Stimulated activated CD8-positive, alpha-beta memory T cell treated with anti-CD3 and anti-CD28 coated beads, Interleukin-12 subunit alpha, Interleukin-12 subunit beta, amount 100 ng/mL, for 24 hours (primary cell): ENCODE measurements at regions not wholly inside any gene's neighbourhood (a gene's known extent, or its start where the extent isn't known, plus 50 kb on each side); places are given as distances from the start of the nearest gene placed in this dataset.
"Not testable (repeated sequence)": the region's sequence is repeated elsewhere in the genome, so short reads cannot be mapped to it uniquely, and the experiment has no call there.

ENCODE experiments used
- DNase-seq: peaks from one replicate; pipeline ENCODE4 v3.0.0-alpha.2; 2020; ENCODE audit errors: extremely low read depth

DNA sequence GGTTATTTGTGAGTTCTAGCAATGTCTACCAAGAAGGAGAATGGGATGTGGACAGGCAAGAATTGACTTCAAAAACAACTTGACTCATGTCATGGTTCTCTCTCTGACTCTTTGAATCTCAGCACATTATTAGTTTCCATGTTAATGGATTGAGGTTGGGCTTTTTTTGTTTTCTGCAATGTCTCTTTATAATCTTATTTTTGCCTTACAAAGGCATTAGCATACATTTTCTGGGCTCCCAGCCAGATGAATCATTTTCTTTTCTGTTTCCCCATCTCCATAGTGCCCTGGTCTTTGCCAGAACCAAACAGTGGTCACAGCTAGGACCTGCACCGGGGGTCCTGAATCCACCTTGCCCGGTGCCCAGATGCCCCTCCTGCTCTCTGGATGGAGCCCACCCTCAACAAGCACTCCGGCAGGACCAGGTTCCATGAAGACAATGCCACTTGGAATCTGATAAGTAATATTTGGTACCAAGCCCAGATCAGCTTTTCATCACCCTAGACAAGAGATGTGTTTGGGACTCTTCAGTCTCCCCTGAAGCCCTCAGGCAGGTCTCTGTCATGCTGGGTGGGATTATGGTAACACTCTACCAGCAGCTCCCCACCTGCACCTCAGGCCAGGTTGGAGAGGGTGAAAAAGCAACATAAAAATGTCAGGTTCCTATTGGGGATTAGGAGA, 266.7 kb upstream of the SULF2 start:
- DNase-seq = no peak

DNA sequence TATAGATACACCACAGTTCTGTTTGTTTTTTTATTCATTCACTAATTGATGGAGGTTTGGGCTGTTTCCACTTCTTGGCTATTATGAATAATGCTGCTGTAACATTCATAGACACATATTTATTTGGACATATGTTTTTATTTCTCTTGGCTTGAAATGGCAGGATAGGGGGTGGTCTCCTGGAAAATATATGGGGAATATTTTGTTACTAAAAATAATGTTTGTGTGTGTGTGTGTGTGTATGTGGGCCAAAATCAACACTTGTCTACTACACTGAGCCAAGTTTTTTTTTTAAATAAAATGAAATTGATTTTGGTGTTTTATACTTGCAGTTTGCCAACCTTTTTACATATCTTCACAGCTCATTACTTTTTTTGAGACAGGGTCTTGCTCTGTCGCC, 264.4 kb upstream of the SULF2 start:
- no peak for DNase-seq

- DNase-seq = no peak
These were observed 263.9 kb upstream of the SULF2 start for GRCh38 chr20:48049171-48049570.

DNA sequence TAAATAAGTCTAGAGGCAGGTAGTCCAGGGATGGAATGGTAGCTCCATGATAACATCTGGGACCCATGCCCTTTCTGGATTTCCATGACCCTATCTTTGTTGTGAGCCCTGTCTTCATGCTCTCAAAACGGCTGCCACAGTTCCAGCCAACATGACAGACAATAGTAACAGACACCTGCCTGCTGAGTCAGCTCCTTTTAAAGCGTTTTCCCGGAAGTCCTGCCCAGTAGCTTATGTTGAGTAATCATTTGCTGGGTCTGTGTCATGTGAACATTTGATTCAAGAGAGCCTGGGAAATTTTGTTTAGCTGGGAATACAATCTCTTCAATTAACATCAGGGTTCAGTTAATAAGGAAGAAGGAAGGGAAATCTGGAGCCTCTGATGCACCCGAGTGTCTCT, 262.2 kb upstream of the SULF2 start:
- no peak for DNase-seq

- DNase-seq = no peak
These were observed 257.3 kb upstream of the SULF2 start for GRCh38 chr20:48042628-48043027.

- DNase-seq = no peak
These were observed 255.9 kb upstream of the SULF2 start for GRCh38 chr20:48041078-48041780.

GRCh38 chr20:48040491-48040890, 255.2 kb upstream of the SULF2 start:
- no peak for DNase-seq

DNA sequence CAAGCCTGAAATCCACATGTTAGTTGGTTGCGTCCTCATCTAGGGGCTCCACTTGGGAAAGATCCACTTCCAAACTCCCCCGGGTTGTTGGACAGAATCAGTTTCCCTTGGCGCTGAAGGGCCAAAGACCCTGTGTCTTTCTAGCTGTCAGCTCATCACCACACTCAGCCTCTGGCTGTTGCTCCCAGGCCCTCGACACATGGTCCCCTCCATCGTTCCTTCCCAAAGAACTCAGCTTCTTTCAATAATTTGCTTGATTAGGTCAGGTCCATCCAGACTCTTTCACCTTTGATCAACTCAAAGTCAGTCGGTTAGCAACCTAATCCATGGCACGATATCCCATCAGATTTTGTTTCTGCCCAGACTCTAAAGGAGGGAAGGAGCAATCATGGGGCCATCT, 254.8 kb upstream of the SULF2 start:
- no peak for DNase-seq

GRCh38 chr20:48039514-48039913, 254.2 kb upstream of the SULF2 start:
- no peak for DNase-seq

DNA sequence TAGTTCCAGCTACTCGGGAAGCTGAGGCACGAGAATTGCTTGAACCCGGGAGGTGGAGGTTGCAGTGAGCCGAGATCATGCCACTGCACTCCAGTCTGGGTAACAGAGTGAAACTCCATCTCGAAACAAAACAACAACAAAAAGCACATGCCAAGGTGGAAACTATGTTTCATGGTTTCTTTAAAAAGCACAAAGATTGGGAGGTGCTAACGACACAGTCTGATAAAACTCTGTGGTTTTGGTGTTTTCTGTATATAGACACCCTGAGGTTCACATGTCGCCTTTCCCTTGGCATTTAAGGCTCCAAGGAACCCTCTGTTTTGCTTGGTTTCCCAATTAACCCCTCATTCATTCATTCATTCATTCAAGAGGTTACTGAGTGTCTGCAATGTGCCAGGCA, 253.4 kb upstream of the SULF2 start:
- no peak for DNase-seq

- DNase-seq = not testable (repeated sequence)
These were observed 252.5 kb upstream of the SULF2 start for GRCh38 chr20:48037798-48038197.

DNA sequence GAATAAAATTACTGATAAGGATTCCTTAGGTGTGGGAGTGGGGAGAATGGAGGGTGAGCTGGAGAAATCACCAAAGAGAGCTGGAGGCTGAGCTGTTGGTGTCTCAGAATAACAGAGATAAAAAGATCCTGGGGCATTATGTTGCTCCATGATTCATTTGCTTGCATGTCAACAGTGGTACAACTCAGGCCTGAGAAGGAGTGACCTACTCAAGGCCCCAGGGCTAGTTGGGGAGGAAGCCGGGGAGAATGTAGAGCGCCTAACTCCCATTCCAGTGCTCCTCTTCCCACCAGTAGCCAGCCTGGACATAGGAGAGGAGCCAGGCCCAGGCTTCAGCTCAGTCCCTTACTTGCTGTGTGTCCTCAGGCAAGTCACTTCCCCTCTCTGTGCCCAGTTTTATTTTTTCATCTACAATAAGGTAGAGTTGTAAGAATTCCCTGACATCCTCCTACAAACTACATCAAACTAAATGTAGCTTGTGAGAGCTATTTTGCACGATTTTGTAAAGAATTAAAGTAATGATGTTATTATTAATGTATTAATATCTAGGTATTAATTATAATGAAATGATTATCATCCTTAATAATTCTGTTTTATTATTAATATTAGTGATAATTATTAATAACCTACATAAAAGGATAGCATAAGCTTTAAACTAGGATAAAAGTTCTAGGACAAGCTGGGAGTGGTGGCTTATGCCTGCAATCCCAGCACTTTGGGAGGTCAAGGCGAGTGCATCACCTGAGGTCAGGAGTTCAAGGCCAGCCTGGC, 250.9 kb upstream of the SULF2 start:
- DNase-seq = no peak

DNA sequence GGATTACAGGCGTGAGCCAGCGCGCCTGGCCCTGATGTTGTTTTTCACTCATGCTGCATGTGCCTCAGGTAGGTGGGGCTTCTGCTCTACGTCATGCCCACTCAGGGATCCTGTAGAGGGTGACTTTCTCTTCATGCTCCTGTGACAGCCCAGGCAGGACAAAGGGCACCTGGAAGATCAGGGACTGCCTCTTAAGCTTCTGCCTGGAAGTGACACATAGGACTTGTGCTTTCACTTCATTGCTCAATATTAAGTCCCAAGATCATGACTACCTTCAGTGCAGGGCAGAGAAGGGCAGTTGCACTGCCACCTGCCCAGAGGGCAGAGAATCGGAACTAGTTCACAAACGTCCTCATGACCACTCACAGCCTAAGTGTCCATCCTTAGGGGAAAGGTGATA, 249.5 kb upstream of the SULF2 start:
- no peak for DNase-seq

GRCh38 chr20:48033005-48033404, 247.7 kb upstream of the SULF2 start:
- not testable (repeated sequence) for DNase-seq

DNA sequence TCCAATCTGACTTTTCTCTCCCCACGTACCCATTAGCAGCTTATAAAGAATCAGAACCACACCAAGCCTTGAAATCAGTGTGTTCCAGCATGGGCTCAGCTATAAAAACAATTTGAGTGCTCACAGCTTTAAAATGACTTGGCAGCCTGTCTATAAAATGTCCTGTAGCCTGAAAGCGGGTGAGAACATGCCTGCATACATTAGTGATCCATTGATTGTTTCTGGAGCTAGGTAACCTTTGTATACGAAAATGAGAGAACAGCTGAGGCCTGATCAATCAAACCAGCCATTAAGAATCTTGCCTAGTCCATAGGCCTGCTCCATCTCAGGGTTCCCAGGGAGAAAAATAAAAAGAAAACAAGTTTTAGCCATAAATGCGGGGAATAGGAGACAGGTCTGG, 245.8 kb upstream of the SULF2 start:
- DNase-seq = no peak

DNA sequence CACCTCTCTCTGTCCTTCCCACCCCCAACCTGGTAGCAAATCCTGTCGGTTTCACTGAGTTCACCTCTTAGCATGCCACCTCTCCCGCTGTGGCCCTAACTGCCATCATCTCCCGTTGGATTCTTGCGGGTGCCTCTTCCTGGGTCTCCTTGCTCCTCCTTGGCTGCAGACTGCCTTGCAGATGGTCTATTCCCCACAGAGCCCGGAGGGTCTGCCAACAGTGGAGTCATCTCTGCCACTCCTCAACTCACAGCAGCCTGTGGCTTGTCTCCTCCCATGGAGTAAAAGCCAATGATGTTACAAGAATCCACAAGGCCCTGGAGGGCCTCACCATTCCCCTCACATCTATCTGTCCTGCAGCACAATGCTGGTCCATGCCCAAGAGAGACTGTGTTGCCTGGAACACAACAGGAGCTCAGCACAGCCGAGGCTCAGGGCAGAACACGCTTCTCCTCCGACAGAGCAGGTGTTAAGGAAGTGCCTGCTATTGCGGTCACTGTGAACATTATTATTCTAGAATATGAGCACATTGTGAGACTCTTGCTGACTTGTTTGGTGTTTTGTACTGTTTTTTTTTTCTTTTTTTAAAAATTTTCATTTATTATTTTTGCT, 241.8 kb upstream of the SULF2 start:
- DNase-seq = no peak

GRCh38 chr20:48025661-48026060, 240.4 kb upstream of the SULF2 start:
- no peak for DNase-seq

DNA sequence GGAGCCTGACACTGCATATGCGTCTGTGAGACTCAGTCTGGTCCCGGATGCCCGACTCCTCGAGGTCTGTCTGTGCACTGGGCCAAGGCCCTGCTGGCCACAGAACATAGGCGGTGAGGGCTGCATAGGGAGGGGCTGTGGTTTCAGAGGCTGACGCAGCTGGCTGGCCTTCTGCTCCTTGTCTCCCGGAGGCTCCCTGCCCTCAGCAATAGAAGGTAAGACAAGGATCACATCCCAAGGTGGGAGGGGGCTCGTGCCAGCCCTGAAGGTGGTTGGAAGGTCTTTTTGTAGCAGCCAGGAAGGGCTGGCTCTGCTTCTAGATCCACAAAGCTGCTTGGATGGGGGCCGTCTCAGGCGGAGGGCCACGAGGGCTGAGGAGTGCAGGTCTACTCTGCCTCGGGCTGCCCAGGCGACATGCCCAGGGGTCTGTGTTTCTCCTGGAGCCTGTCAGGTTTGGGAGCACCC, 239.8 kb upstream of the SULF2 start:
- no peak for DNase-seq

GRCh38 chr20:48024539-48024938, 239.3 kb upstream of the SULF2 start:
- no peak for DNase-seq

GRCh38 chr20:48020696-48021095, 235.4 kb upstream of the SULF2 start:
- DNase-seq = not testable (repeated sequence)

DNA sequence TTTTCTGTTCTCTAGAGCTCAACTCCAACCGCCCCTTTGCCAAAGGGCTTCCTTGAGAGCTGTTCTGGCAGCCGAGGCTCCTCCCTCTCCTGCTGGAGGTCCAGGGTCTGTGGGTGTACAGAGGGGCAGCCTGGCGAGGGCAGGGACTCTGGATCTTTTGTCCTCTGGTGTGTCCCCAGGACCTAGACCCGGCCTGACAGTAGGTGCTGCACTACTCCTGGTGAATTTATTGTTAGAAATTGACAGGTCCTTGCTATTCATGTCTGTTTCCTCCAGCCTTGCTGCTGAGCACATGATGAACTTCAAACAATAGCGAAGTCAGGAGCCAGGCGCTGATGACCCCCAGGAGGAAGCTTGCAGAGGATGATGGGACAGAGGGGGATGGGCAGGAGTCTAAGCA, 234.7 kb upstream of the SULF2 start:
- no peak for DNase-seq

GRCh38 chr20:48019496-48019895, 234.2 kb upstream of the SULF2 start:
- DNase-seq = no peak
